ENCODE measurements at regions not wholly inside any gene's neighbourhood (a gene's known extent, or its start where the extent isn't known, plus 50 kb on each side); places are given as distances from the start of the nearest gene placed in this dataset.

DNA sequence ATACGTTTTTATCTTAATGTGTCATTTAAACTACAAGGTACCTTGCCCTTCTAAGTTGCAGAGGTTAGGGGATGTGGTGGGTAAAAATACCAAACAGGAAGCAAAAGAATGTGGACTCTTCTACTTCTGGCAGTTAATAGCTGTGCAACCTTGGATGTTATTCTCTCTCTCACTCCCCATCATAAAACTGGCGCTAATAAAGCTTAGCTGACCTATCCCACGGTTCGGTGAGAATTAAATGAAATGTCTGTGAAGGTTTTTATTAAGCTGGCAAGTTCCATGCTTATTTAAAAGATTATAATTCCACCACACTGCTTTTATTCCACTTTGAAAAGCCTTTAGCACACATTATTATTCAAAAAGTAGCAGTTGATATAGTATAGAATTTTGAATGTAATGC is 127.8 kb upstream of the SLC22A23 start:
- CTCF ChIA-PET: interaction anchor here (0.6 kb wide), 1 partner anchor 1136 kb away, joined by 3 read pairs; no protein-coding TSS in a partner anchor
- no peak for DNase-seq (ENCODE audit: low read depth, low spot score)
- Histone ChIP-seq H3K27ac (ENCODE audit: low read length) (no peak overlapping the region), H3K27me3 (ENCODE audit: control insufficient read depth, insufficient read depth, low read length) (peaks cover 2% of the 10 kb centered on the region), H3K4me1 (ENCODE audit: control insufficient read depth, insufficient read depth, low read length) (no peaks in the 10 kb centered on the region), H3K4me3 (ENCODE audit: low read depth in 2 of 2, low read length in 2 of 2) (no peak overlapping the region), H3K9me3 (ENCODE audit: control insufficient read depth, insufficient read depth, low read depth, low read length) (peaks cover 9% of the 10 kb centered on the region; the same call in 1 of the 2 replicates), H3K36me3 (ENCODE audit: control insufficient read depth, insufficient read depth, low read length) (no peaks in the 10 kb centered on the region)
- ATAC-seq: no peak
- intact Hi-C loops (cut with micrococcal nuclease; ENCODE audit: unreplicated experiment): no loop called here
- in situ Hi-C loops (cut with HindIII; ENCODE audit: low pct_unique_long_range_greater_than_20kb, low sequenced_read_pairs): no loop called here
- no TSS peak for BruUV-seq (replicated peaks)
- TF ChIP-seq, protein P1, sequence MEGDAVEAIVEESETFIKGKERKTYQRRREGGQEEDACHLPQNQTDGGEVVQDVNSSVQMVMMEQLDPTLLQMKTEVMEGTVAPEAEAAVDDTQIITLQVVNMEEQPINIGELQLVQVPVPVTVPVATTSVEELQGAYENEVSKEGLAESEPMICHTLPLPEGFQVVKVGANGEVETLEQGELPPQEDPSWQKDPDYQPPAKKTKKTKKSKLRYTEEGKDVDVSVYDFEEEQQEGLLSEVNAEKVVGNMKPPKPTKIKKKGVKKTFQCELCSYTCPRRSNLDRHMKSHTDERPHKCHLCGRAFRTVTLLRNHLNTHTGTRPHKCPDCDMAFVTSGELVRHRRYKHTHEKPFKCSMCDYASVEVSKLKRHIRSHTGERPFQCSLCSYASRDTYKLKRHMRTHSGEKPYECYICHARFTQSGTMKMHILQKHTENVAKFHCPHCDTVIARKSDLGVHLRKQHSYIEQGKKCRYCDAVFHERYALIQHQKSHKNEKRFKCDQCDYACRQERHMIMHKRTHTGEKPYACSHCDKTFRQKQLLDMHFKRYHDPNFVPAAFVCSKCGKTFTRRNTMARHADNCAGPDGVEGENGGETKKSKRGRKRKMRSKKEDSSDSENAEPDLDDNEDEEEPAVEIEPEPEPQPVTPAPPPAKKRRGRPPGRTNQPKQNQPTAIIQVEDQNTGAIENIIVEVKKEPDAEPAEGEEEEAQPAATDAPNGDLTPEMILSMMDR (IDR thresholded peaks at IDR 0.05): no peak
- TF ChIP-seq, protein P2, sequence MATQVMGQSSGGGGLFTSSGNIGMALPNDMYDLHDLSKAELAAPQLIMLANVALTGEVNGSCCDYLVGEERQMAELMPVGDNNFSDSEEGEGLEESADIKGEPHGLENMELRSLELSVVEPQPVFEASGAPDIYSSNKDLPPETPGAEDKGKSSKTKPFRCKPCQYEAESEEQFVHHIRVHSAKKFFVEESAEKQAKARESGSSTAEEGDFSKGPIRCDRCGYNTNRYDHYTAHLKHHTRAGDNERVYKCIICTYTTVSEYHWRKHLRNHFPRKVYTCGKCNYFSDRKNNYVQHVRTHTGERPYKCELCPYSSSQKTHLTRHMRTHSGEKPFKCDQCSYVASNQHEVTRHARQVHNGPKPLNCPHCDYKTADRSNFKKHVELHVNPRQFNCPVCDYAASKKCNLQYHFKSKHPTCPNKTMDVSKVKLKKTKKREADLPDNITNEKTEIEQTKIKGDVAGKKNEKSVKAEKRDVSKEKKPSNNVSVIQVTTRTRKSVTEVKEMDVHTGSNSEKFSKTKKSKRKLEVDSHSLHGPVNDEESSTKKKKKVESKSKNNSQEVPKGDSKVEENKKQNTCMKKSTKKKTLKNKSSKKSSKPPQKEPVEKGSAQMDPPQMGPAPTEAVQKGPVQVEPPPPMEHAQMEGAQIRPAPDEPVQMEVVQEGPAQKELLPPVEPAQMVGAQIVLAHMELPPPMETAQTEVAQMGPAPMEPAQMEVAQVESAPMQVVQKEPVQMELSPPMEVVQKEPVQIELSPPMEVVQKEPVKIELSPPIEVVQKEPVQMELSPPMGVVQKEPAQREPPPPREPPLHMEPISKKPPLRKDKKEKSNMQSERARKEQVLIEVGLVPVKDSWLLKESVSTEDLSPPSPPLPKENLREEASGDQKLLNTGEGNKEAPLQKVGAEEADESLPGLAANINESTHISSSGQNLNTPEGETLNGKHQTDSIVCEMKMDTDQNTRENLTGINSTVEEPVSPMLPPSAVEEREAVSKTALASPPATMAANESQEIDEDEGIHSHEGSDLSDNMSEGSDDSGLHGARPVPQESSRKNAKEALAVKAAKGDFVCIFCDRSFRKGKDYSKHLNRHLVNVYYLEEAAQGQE (IDR thresholded peaks at IDR 0.05; ENCODE audit: insufficient read depth in 1 of 2, low read depth in 2 of 2, low read length in 1 of 2): no peak
- TF ChIP-seq TCF7L2 (IDR thresholded peaks at IDR 0.05; ENCODE audit: low read depth, low read length): no peak
- POLR2A ChIA-PET: no interaction called here

DNA sequence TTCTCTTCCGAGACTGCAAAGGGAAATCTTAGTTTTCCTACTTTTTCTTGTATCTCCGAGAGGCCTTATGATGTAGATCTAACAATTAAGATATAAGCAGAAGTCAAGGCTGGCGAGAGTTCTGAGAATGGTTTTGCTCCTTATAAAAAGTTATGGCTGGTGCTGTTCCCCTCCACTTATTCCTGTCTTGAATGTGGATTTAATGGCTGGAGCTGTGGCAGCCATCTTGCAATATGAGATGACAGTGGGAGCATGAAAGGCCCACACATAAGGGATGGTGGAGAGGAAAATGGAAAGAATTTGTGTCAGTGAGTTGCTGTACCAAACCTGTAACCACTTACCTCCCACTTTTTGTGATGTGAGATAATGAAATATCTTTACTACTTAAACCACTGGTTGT is 124.6 kb upstream of the SLC22A23 start:
- no peaks in the 10 kb centered on the region for H3K36me3 ChIP-seq (ENCODE audit: control insufficient read depth, insufficient read depth, low read length)
- DNase-seq (ENCODE audit: low read depth, low spot score) (no peak), ATAC-seq (no peak)
- H3K27me3 ChIP-seq (ENCODE audit: control insufficient read depth, insufficient read depth, low read length): peaks cover 2% of the 10 kb centered on the region
- CTCF ChIA-PET: no interaction called here
- H3K4me3 ChIP-seq (ENCODE audit: low read depth in 2 of 2, low read length in 2 of 2): no peak overlapping the region
- no peaks in the 10 kb centered on the region for H3K4me1 ChIP-seq (ENCODE audit: control insufficient read depth, insufficient read depth, low read length)
- no peak overlapping the region for H3K27ac ChIP-seq (ENCODE audit: low read length)
- intact Hi-C loops (cut with micrococcal nuclease; ENCODE audit: unreplicated experiment) (no loop called here), in situ Hi-C loops (cut with HindIII; ENCODE audit: low pct_unique_long_range_greater_than_20kb, low sequenced_read_pairs) (no loop called here)
- no TSS peak for BruUV-seq (replicated peaks)
- POLR2A ChIA-PET: no interaction called here
- TF ChIP-seq, protein P1 (IDR thresholded peaks at IDR 0.05): no peak
- TF ChIP-seq, protein P2 (IDR thresholded peaks at IDR 0.05; ENCODE audit: insufficient read depth in 1 of 2, low read depth in 2 of 2, low read length in 1 of 2): no peak
- TF ChIP-seq TCF7L2 (IDR thresholded peaks at IDR 0.05; ENCODE audit: low read depth, low read length) (no peak), POLR2AphosphoS5 (IDR thresholded peaks at IDR 0.05; ENCODE audit: low read depth, low read length) (no peak), SIN3A (IDR thresholded peaks at IDR 0.05; ENCODE audit: borderline replicate concordance, insufficient read depth, low read depth, low read length) (no peak)
- H3K9me3 ChIP-seq (ENCODE audit: control insufficient read depth, insufficient read depth, low read depth, low read length): no peaks in the 10 kb centered on the region
